H1 (cell line): ENCODE measurements at regions not wholly inside any gene's neighbourhood (a gene's known extent, or its start where the extent isn't known, plus 50 kb on each side); places are given as distances from the start of the nearest gene placed in this dataset.

Experiments used
- CTCF ChIA-PET: fragments of 300-600 bp; sonication (Branson Sonifier 250); formaldehyde crosslinking; loops from one replicate; lab custom pipeline; 2021; ENCODE audit not compliant: partially characterized antibody; lab: Charles Lee
- POLR2A ChIA-PET: fragments of 300-600 bp; sonication (Branson Sonifier 250); formaldehyde crosslinking; loops from one replicate; lab custom pipeline; 2021; ENCODE audit warnings: inconsistent platforms; ENCODE audit not compliant: partially characterized antibody; lab: Charles Lee
- DNase-seq, 2 experiments: peaks; one replicate each; pipeline versions ENCODE4 v3.0.0 to v3.0.0-alpha.2; 2010 to 2022; ENCODE audit warnings: low spot score in 2 of 2, low read depth in 1 of 2, mixed read lengths in 1 of 2
- FAIRE-seq: peaks from 2 replicates; lab custom pipeline; 2011; peaks lifted over from hg19 to GRCh38; lab: Jason Lieb, UNC
- H2AFZ ChIP-seq: 2 replicates; pipeline ENCODE4 v1.8.1; 2012; ENCODE audit warnings: low read length, inconsistent platforms
- H2AK5ac ChIP-seq: 2 replicates; pipeline ENCODE4 v1.6.1; 2013; ENCODE audit warnings: low read depth, low read length
- H2BK120ac ChIP-seq: replicated peaks from 2 replicates; pipeline ENCODE3; 2013; ENCODE audit warnings: low read depth, low read length, inconsistent platforms
- H2BK12ac ChIP-seq: 2 replicates; pipeline ENCODE4 v1.6.1; 2013; ENCODE audit warnings: low read depth, low read length
- H2BK15ac ChIP-seq: 2 replicates; pipeline ENCODE4 v1.6.1; 2013; ENCODE audit warnings: low read length
- H2BK20ac ChIP-seq: 2 replicates; pipeline ENCODE4 v1.6.1; 2013; ENCODE audit warnings: low read length
- H2BK5ac ChIP-seq: 2 replicates; pipeline ENCODE4 v1.6.1; 2013; ENCODE audit warnings: low read depth, low read length
- H3K14ac ChIP-seq: 2 replicates; pipeline ENCODE4 v1.6.1; 2013; ENCODE audit warnings: inconsistent platforms; ENCODE audit not compliant: insufficient read length
- H3K18ac ChIP-seq: 2 replicates; pipeline ENCODE4 v1.6.1; 2013; ENCODE audit warnings: low read length; ENCODE audit errors: extremely low read depth
- H3K23ac ChIP-seq: 2 replicates; pipeline ENCODE4 v1.6.1; 2013; ENCODE audit warnings: inconsistent platforms; ENCODE audit not compliant: insufficient read length
- H3K23me2 ChIP-seq: 2 replicates; pipeline ENCODE4 v1.6.1; 2013; ENCODE audit warnings: low read depth, low read length
- H3K27ac ChIP-seq: 2 replicates; pipeline ENCODE4 v1.6.1; 2011; ENCODE audit warnings: low read depth, low read length, inconsistent platforms
- H3K27me3 ChIP-seq, 4 experiments: replicated peaks in 1 of 4; 1 replicate in 1 of 4; 2 replicates in 3 of 4; pipeline versions ENCODE4 v1.6.1 to v1.8.1; 2011 to 2013; ENCODE audit warnings: low read length in 3 of 4, mild to moderate bottlenecking in 3 of 4, inconsistent platforms in 2 of 4, mixed read lengths in 2 of 4, moderate library complexity in 1 of 4; ENCODE audit not compliant: control insufficient read depth in 3 of 4, insufficient read depth in 3 of 4; ENCODE audit errors: extremely low read depth in 1 of 4
- H3K36me3 ChIP-seq, 4 experiments: 2 replicates each; pipeline versions ENCODE4 v1.6.1 to v1.8.1; 2011 to 2013; ENCODE audit warnings: mild to moderate bottlenecking in 4 of 4, low read length in 3 of 4, moderate library complexity in 2 of 4, control low read depth in 1 of 4, inconsistent platforms in 1 of 4; ENCODE audit not compliant: insufficient read depth in 4 of 4, control insufficient read depth in 2 of 4
- H3K4ac ChIP-seq: replicated peaks from 2 replicates; pipeline ENCODE3; 2013; ENCODE audit warnings: low read length, low read depth, mixed read lengths, inconsistent platforms; ENCODE audit not compliant: insufficient read length
- H3K4me1 ChIP-seq, 4 experiments: replicated peaks in 1 of 4; 1 replicate in 1 of 4; 2 replicates in 3 of 4; pipeline versions ENCODE4 v1.6.1 to v1.8.1; 2011 to 2013; ENCODE audit warnings: low read length in 3 of 4, inconsistent platforms in 2 of 4, mixed read lengths in 1 of 4; ENCODE audit not compliant: insufficient read depth in 4 of 4, control insufficient read depth in 3 of 4
- H3K4me2 ChIP-seq, 2 experiments: 2 replicates each; pipeline versions ENCODE4 v1.6.1 to v1.8.1; 2011 to 2013; ENCODE audit warnings: low read depth in 2 of 2, low read length in 2 of 2, control low read depth in 1 of 2, inconsistent platforms in 1 of 2, mild to moderate bottlenecking in 1 of 2; ENCODE audit not compliant: insufficient read depth in 1 of 2
- H3K4me3 ChIP-seq, 4 experiments: fragments of 200-600, 300-600 bp in 1 of 4; sonication (generic), shearing (Covaris generic), sonication (Bioruptor Twin) in 1 of 4; 2 replicates each; pipeline versions ENCODE4 v1.5.1 to v1.8.1; 2011 to 2016; ENCODE audit warnings: low read length in 4 of 4, low read depth in 3 of 4, control low read depth in 2 of 4, inconsistent platforms in 2 of 4, mild to moderate bottlenecking in 2 of 4, mixed read lengths in 1 of 4, moderate library complexity in 1 of 4; ENCODE audit not compliant: insufficient read depth in 2 of 4; ENCODE audit errors: extremely low read depth in 1 of 4
- H3K56ac ChIP-seq: replicated peaks from 2 replicates; pipeline ENCODE3; 2013; ENCODE audit warnings: low read depth, mild to moderate bottlenecking, mixed read lengths, low read length, inconsistent platforms; ENCODE audit not compliant: insufficient read length
- H3K79me1 ChIP-seq: 2 replicates; pipeline ENCODE4 v1.6.1; 2013; ENCODE audit warnings: low read depth, low read length, control low read depth
- H3K79me2 ChIP-seq, 2 experiments: 2 replicates each; pipeline versions ENCODE4 v1.6.1 to v1.8.1; 2012 to 2013; ENCODE audit warnings: low read length in 2 of 2, mild to moderate bottlenecking in 2 of 2, inconsistent platforms in 1 of 2; ENCODE audit not compliant: insufficient read depth in 2 of 2, control insufficient read depth in 1 of 2
- H3K9ac ChIP-seq, 4 experiments: replicated peaks in 1 of 4; 1 replicate in 1 of 4; 2 replicates in 3 of 4; pipeline versions ENCODE4 v1.6.1 to v1.8.1; 2011 to 2013; ENCODE audit warnings: low read depth in 3 of 4, low read length in 3 of 4, control low read depth in 2 of 4, mild to moderate bottlenecking in 2 of 4, moderate library complexity in 2 of 4, inconsistent platforms in 1 of 4; ENCODE audit errors: extremely low read depth in 1 of 4
- H3K9me3 ChIP-seq, 2 experiments: 2 replicates each; pipeline versions ENCODE4 v1.6.1 to v1.8.1; 2012 to 2013; ENCODE audit warnings: mild to moderate bottlenecking in 2 of 2, moderate library complexity in 2 of 2, control low read depth in 1 of 2, inconsistent platforms in 1 of 2, low read depth in 1 of 2, low read length in 1 of 2, mixed read lengths in 1 of 2; ENCODE audit not compliant: insufficient read depth in 2 of 2
- H4K20me1 ChIP-seq, 2 experiments: replicated peaks in 1 of 2; 2 replicates each; pipeline versions ENCODE3 to v1.8.1; 2011 to 2013; ENCODE audit warnings: inconsistent platforms in 2 of 2, low read length in 2 of 2, mild to moderate bottlenecking in 1 of 2; ENCODE audit not compliant: insufficient read depth in 2 of 2, control insufficient read depth in 1 of 2
- H4K5ac ChIP-seq: 2 replicates; pipeline ENCODE4 v1.6.1; 2013; ENCODE audit warnings: low read length, low read depth, mixed read lengths, inconsistent platforms; ENCODE audit not compliant: insufficient read length
- H4K8ac ChIP-seq: 2 replicates; pipeline ENCODE4 v1.8.0; 2013; ENCODE audit warnings: mild to moderate bottlenecking, moderate library complexity, low read length, inconsistent platforms; ENCODE audit not compliant: insufficient read depth; ENCODE audit errors: extremely low read depth
- H4K91ac ChIP-seq: replicated peaks from 2 replicates; pipeline ENCODE3; 2013; ENCODE audit warnings: low read length, mixed read lengths, inconsistent platforms; ENCODE audit not compliant: insufficient read length
- JUND ChIP-seq: IDR thresholded peaks from 2 replicates; pipeline ENCODE4 v1.6.1; 2011; ENCODE audit warnings: mild to moderate bottlenecking, improper control_type of control experiment, low read length
- RAD21 ChIP-seq, 2 experiments: IDR thresholded peaks in 1 of 2; conservative IDR thresholded peaks in 1 of 2; 2 replicates each; pipeline ENCODE4 v1.6.1; 2011; ENCODE audit warnings: low read depth in 2 of 2, low read length in 2 of 2, improper control_type of control experiment in 1 of 2, inconsistent platforms in 1 of 2, mild to moderate bottlenecking in 1 of 2, moderate library complexity in 1 of 2
- RBBP5 ChIP-seq: IDR thresholded peaks from 2 replicates; pipeline ENCODE4 v1.7.1; 2012; ENCODE audit warnings: low read depth, mild to moderate bottlenecking, inconsistent platforms, low read length, moderate library complexity, borderline replicate concordance
- RXRA ChIP-seq: IDR thresholded peaks from 2 replicates; pipeline ENCODE4 v1.6.1; 2011; ENCODE audit warnings: low read depth, mild to moderate bottlenecking, low read length, moderate library complexity; ENCODE audit not compliant: insufficient read depth
- SIX5 ChIP-seq: IDR thresholded peaks from 2 replicates; pipeline ENCODE4 v1.6.1; 2011; ENCODE audit warnings: mild to moderate bottlenecking, low read depth, low read length
- TEAD4 ChIP-seq: IDR thresholded peaks from 2 replicates; pipeline ENCODE4 v1.6.1; 2012; ENCODE audit warnings: low read depth, low read length, inconsistent platforms, mixed read lengths
- WGBS, 2 experiments: shearing (Covaris generic) in 1 of 2; methylation state at CpG; one replicate each; pipeline versions ENCODE4 v1.1.6 to v1.1.7; 2013 to 2015; ENCODE audit warnings: low lambda C conversion rate in 2 of 2, mixed read lengths in 2 of 2, inconsistent platforms in 1 of 2, low coverage in 1 of 2, missing lambda C conversion rate in 1 of 2; ENCODE audit not compliant: insufficient replicate concordance in 2 of 2, insufficient coverage in 1 of 2, insufficient read length in 1 of 2; ENCODE audit errors: extremely low coverage in 1 of 2, missing lambda C conversion rate in 1 of 2; 5-methylcytosine and 5-hydroxymethylcytosine counted together

DNA sequence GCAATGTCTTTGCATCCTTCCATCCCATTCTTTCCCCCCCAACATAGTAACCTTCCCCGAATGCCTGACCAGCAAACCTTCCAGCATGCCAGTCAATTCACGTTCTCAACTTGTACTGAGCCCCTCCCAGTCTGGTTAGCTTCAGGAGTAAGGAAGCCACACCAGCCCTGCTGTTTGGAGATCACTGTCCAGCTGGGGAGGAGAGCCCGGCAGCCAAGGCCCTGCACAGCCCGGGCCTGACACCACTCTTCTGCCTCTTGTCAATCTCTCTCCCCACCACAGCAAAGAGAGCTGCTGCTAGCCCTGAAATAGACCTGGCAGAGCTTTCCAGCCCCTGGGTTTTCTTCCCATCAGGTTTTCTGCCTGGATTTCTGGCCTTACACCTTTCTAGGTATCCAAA is 185.8 kb upstream of the ID2 start:
- no peaks in the 10 kb centered on the region for H3K79me1 ChIP-seq
- no peak overlapping the region for H2BK15ac ChIP-seq
- H3K9me3 ChIP-seq, result no peaks in the 10 kb centered on the region
- no peak overlapping the region for H3K4me2 ChIP-seq
- no peak overlapping the region for H3K14ac ChIP-seq
- WGBS, 2 experiments, result 83% methylated on average over 4 of the region's 4 CpGs; no CpG with 5 or more reads in 1 of the 2 experiments
- H3K4me1 ChIP-seq, result peaks cover 0 to 3% (median 0%) of the 10 kb centered on the region in 4 experiments; a peak in 1 of 7 replicates
- H2BK12ac ChIP-seq, result no peak overlapping the region
- no peak overlapping the region for H4K8ac ChIP-seq
- DNase-seq (no peak), FAIRE-seq (no peak)
- no peak overlapping the region for H2AK5ac ChIP-seq
- ChIA-PET POLR2A (interaction anchor here (0.5 kb wide), 1 partner anchor 217 kb away, joined by 4 read pairs; no protein-coding TSS in a partner anchor), CTCF (interaction anchor here (0.7 to 1.3 kb wide), 4 partner anchors 11 to 49 kb away, joined by 3 read pairs; no protein-coding TSS in a partner anchor)
- no peak overlapping the region for H3K23ac ChIP-seq
- no peaks in the 10 kb centered on the region for H3K36me3 ChIP-seq
- no peaks in the 10 kb centered on the region; the same call in 1 of the 2 replicates for H3K23me2 ChIP-seq
- no peak overlapping the region for H3K4me3 ChIP-seq
- no peak overlapping the region for H3K9ac ChIP-seq
- H3K27ac ChIP-seq, result no peak overlapping the region
- H4K5ac ChIP-seq, result no peak overlapping the region
- H4K91ac ChIP-seq, result no peak overlapping the region
- no peaks in the 10 kb centered on the region for H4K20me1 ChIP-seq
- H2AFZ ChIP-seq, result no peak overlapping the region
- H2BK5ac ChIP-seq, result no peak overlapping the region
- H3K56ac ChIP-seq, result no peak overlapping the region
- TF ChIP-seq SIX5 (no peak), RAD21 (IDR thresholded peaks at IDR 0.05 in 1 of 2, conservative IDR thresholded peaks at IDR 0.05 in 1 of 2; ENCODE audit: low read depth in 2 of 2, low read length in 2 of 2) (no peak), JUND (no peak), RBBP5 (no peak), RXRA (no peak), TEAD4 (no peak)
- H3K18ac ChIP-seq, result no peak overlapping the region
- no peak overlapping the region for H3K4ac ChIP-seq
- no peak overlapping the region for H2BK120ac ChIP-seq
- H3K27me3 ChIP-seq, result 0 out of 7 replicates have a peak, but pooled peaks cover 0 to 3% (median 0%) of the 10 kb centered on the region in 4 experiments
- H3K79me2 ChIP-seq, result no peaks in the 10 kb centered on the region
- H2BK20ac ChIP-seq, result no peak overlapping the region
